A549 (cell line): ENCODE measurements at regions not wholly inside any gene's neighbourhood (a gene's known extent, or its start where the extent isn't known, plus 50 kb on each side); places are given as distances from the start of the nearest gene placed in this dataset.

Experiments
- ATAC-seq, 2 experiments: fragments of 200-7000 bp in 1 of 2; fragments of >200 bp in 1 of 2; cut with Nextera tagmentation in 1 of 2; cut with Tn5 transposase in 1 of 2; 3 replicates each; pipeline versions ENCODE4 v1.8.0 to v1.9.1; 2018 to 2020; ENCODE audit warnings: mild to moderate bottlenecking in 1 of 2, moderate library complexity in 1 of 2
- CTCF ChIA-PET: fragments of 300-600 bp; sonication (Branson Sonifier 250); formaldehyde crosslinking; extraction: SDS; loops from one replicate; lab custom pipeline; 2021; ENCODE audit warnings: antibody characterized with exemption, inconsistent platforms; lab: Yijun Ruan, JAX
- POLR2A ChIA-PET: fragments of 350-600 bp; formaldehyde crosslinking; extraction: SDS; loops from one replicate; lab custom pipeline; 2021; ENCODE audit warnings: antibody characterized with exemption, inconsistent platforms; lab: Yijun Ruan, JAX
- DNase-seq, 2 experiments: peaks; one replicate each; pipeline versions ENCODE4 v3.0.0 to v3.0.0-alpha.2; 2011 to 2016; ENCODE audit warnings: low read depth in 1 of 2, low spot score in 1 of 2
- FAIRE-seq: peaks from 2 replicates; lab custom pipeline; 2011; peaks lifted over from hg19 to GRCh38; lab: Jason Lieb, UNC
- H3K27ac ChIP-seq, 2 experiments: fragments of >200 bp; sonication (Bioruptor Twin); formaldehyde crosslinking; 3 replicates each; pipeline ENCODE4 v1.5.1; 2016 to 2017
- H3K4me1 ChIP-seq: fragments of >200 bp; sonication (Bioruptor Twin); formaldehyde crosslinking; 3 replicates; pipeline ENCODE4 v1.6.1; 2016
- H3K4me2 ChIP-seq: fragments of >200 bp; sonication (Bioruptor Twin); formaldehyde crosslinking; 3 replicates; pipeline ENCODE4 v1.6.1; 2016
- H3K4me3 ChIP-seq: fragments of >200 bp; sonication (Bioruptor Twin); formaldehyde crosslinking; 3 replicates; pipeline ENCODE4 v1.5.1; 2016
- H3K9me3 ChIP-seq: fragments of >200 bp; sonication (Bioruptor Twin); formaldehyde crosslinking; 3 replicates; pipeline ENCODE4 v1.6.1; 2016
- ATOH8 ChIP-seq: fragments of 250-450 bp; sonication (Bioruptor Pico); IDR thresholded peaks from 2 replicates; pipeline ENCODE4 v1.5.0; 2020; ENCODE audit warnings: low read depth, mild to moderate bottlenecking, moderate library complexity
- CBX2 ChIP-seq: fragments of 200-600 bp; sonication (generic); IDR thresholded peaks from 2 replicates; pipeline ENCODE4 v1.6.1; 2016; ENCODE audit warnings: low read depth, mild to moderate bottlenecking, borderline replicate concordance
- CEBPB ChIP-seq, 2 experiments: fragments of >200 bp in 1 of 2; sonication (Bioruptor Twin) in 1 of 2; formaldehyde crosslinking in 1 of 2; IDR thresholded peaks; 2 replicates each; pipeline ENCODE4 v1.6.1; 2012 to 2016
- CHD4 ChIP-seq: fragments of 200-600 bp; sonication (generic); IDR thresholded peaks from 2 replicates; pipeline ENCODE4 v1.6.1; 2016; ENCODE audit warnings: antibody characterized with exemption, mild to moderate bottlenecking, borderline replicate concordance
- CTCF ChIP-seq: fragments of >200 bp; sonication (Bioruptor Twin); formaldehyde crosslinking; IDR thresholded peaks from 3 replicates; pipeline ENCODE4 v1.5.1; 2016
- EHMT2 ChIP-seq: fragments of 200-600 bp; sonication (generic); IDR thresholded peaks from 2 replicates; pipeline ENCODE4 v1.6.1; 2016; ENCODE audit warnings: antibody characterized with exemption, low read depth, mild to moderate bottlenecking, moderate library complexity
- EP300 ChIP-seq, 2 experiments: fragments of >200 bp; sonication (Bioruptor Twin); formaldehyde crosslinking; IDR thresholded peaks; 2 replicates in 1 of 2; 3 replicates in 1 of 2; pipeline ENCODE4 v1.6.1; 2016 to 2017
- ESRRA ChIP-seq: fragments of 150-350 bp; IDR thresholded peaks from 2 replicates; pipeline ENCODE4 v1.6.1; 2014; ENCODE audit warnings: mild to moderate bottlenecking, low read length, borderline replicate concordance
- FOSL2 ChIP-seq, 2 experiments: fragments of 450-650 bp in 1 of 2; fragments of >200 bp in 1 of 2; sonication (Bioruptor Twin) in 1 of 2; formaldehyde crosslinking; IDR thresholded peaks; 2 replicates each; pipeline versions ENCODE4 v1.5.0 to v1.6.1; 2016 to 2020; ENCODE audit warnings: mild to moderate bottlenecking in 1 of 2, moderate library complexity in 1 of 2
- HES2 ChIP-seq: fragments of >200 bp; sonication (Bioruptor Twin); formaldehyde crosslinking; IDR thresholded peaks from 2 replicates; pipeline ENCODE4 v1.6.1; 2016
- HEYL ChIP-seq: fragments of 250-450 bp; sonication (Bioruptor Pico); IDR thresholded peaks from 2 replicates; pipeline ENCODE4 v1.8.0; 2021; ENCODE audit warnings: mild to moderate bottlenecking, moderate library complexity
- JUN ChIP-seq, 2 experiments: fragments of >200 bp; sonication (Bioruptor Twin); formaldehyde crosslinking; IDR thresholded peaks; 2 replicates in 1 of 2; 3 replicates in 1 of 2; pipeline ENCODE4 v1.6.1; 2016 to 2017
- KDM1A ChIP-seq: fragments of 200-600 bp; sonication (generic); IDR thresholded peaks from 2 replicates; pipeline ENCODE4 v1.6.1; 2016; ENCODE audit warnings: low read depth, mild to moderate bottlenecking
- NPAS2 ChIP-seq: fragments of 250-450 bp; sonication (Bioruptor Pico); IDR thresholded peaks from 2 replicates; pipeline ENCODE4 v1.8.0; 2022; ENCODE audit warnings: mild to moderate bottlenecking, moderate library complexity, borderline replicate concordance
- POLR2AphosphoS2 ChIP-seq: conservative IDR thresholded peaks from 2 replicates; pipeline ENCODE4 v1.6.1; 2012; ENCODE audit warnings: low read length, improper control_type of control experiment, inconsistent platforms
- RAD21 ChIP-seq, 2 experiments: fragments of >200 bp in 1 of 2; sonication (Bioruptor Twin) in 1 of 2; formaldehyde crosslinking in 1 of 2; IDR thresholded peaks in 1 of 2; conservative IDR thresholded peaks in 1 of 2; 2 replicates in 1 of 2; 3 replicates in 1 of 2; pipeline ENCODE4 v1.6.1; 2012 to 2018; ENCODE audit warnings: inconsistent platforms in 1 of 2
- RCOR1 ChIP-seq: fragments of 150-350 bp; IDR thresholded peaks from 2 replicates; pipeline ENCODE4 v1.6.1; 2014; ENCODE audit warnings: antibody characterized with exemption, low read length, low read depth
- ZC3H11A ChIP-seq: fragments of 450-650 bp; IDR thresholded peaks from 2 replicates; pipeline ENCODE4 v1.6.1; 2014; ENCODE audit warnings: antibody characterized with exemption, mild to moderate bottlenecking
- ZFP36 ChIP-seq: fragments of 450-650 bp; IDR thresholded peaks from 2 replicates; pipeline ENCODE4 v1.6.1; 2014; ENCODE audit warnings: borderline replicate concordance; ENCODE audit not compliant: partially characterized antibody
- ZNF302 ChIP-seq: fragments of 250-450 bp; sonication (Bioruptor Pico); IDR thresholded peaks from 2 replicates; pipeline ENCODE4 v1.9.0; 2021; ENCODE audit warnings: inconsistent platforms, mild to moderate bottlenecking, moderate library complexity
- ZSCAN20 ChIP-seq: fragments of 250-450 bp; sonication (Bioruptor Pico); IDR thresholded peaks from 2 replicates; pipeline ENCODE4 v1.8.0; 2022; ENCODE audit warnings: mild to moderate bottlenecking, moderate library complexity
- WGBS: methylation state at CpG from one replicate; pipeline ENCODE4 v1.1.6; 2017; ENCODE audit errors: missing lambda C conversion rate; 5-methylcytosine and 5-hydroxymethylcytosine counted together

- TF ChIP-seq ZSCAN20 (CRISPR knock-in tag) (no peak), HEYL (CRISPR knock-in tag) (no peak), JUN (IDR thresholded peaks at IDR 0.05) (no peak), RCOR1 (no peak), HES2 (no peak), CEBPB (IDR thresholded peaks at IDR 0.05) (no peak), ESRRA (no peak), EP300 (IDR thresholded peaks at IDR 0.05) (no peak), NPAS2 (CRISPR knock-in tag) (no peak), CTCF (no peak), ZC3H11A (no peak)
- H3K4me2 ChIP-seq: no peak overlapping the region
- no peak for DNase-seq
- H3K9me3 ChIP-seq: no peaks in the 10 kb centered on the region
- CTCF ChIA-PET: no interaction called here
- POLR2A ChIA-PET: no interaction called here
- 43% methylated on average over 5 of the region's 5 CpGs for WGBS
- no peak for ATAC-seq
- 0 out of 3 replicates have a peak, but pooled peaks cover 3% of the 10 kb centered on the region for H3K4me1 ChIP-seq
- H3K27ac ChIP-seq: no peak overlapping the region
- H3K4me3 ChIP-seq: no peak overlapping the region
- no peak for FAIRE-seq
Observed at GRCh38 chr11:90809581-90809980, 586.7 kb upstream of the CHORDC1 start.

- no peaks in the 10 kb centered on the region for H3K9me3 ChIP-seq
- H3K27ac ChIP-seq: no peak overlapping the region
- DNase-seq (no peak), FAIRE-seq (no peak), ATAC-seq (no peak)
- TF ChIP-seq CBX2 (no peak), FOSL2 (IDR thresholded peaks at IDR 0.05) (no peak), FOSL2 (CRISPR knock-in tag; IDR thresholded peaks at IDR 0.05) (peak; percentile 57)
- ChIA-PET POLR2A (no interaction called here), CTCF (no interaction called here)
- H3K4me1 ChIP-seq: 0 out of 3 replicates have a peak, but pooled peaks cover 3% of the 10 kb centered on the region
- H3K4me2 ChIP-seq: peak overlapping the region; percentile 9; the same call in 1 of the 3 replicates
- no peak overlapping the region for H3K4me3 ChIP-seq
- whole genome bisulfite sequencing: 56% methylated on average over 3 of the region's 3 CpGs
Observed at GRCh38 chr11:90805172-90805571, 582.3 kb upstream of the CHORDC1 start.

- Histone ChIP-seq H3K4me2 (no peak overlapping the region), H3K4me3 (no peak overlapping the region), H3K27ac (no peak overlapping the region), H3K4me1 (0 out of 3 replicates have a peak, but pooled peaks cover 3% of the 10 kb centered on the region)
- DNase-seq (no peak), FAIRE-seq (no peak)
- TF ChIP-seq KDM1A: no peak
- no peak for TF ChIP-seq RCOR1
- no peak for TF ChIP-seq ATOH8 (CRISPR knock-in tag)
- TF ChIP-seq RAD21 (conservative IDR thresholded peaks at IDR 0.05 in 1 of 2, IDR thresholded peaks at IDR 0.05 in 1 of 2): no peak
- TF ChIP-seq POLR2AphosphoS2: no peak
- no peak for TF ChIP-seq ZSCAN20 (CRISPR knock-in tag)
- TF ChIP-seq EHMT2: no peak
- TF ChIP-seq CBX2: no peak
- no peak for TF ChIP-seq ZFP36
- no peak for TF ChIP-seq CHD4
- TF ChIP-seq ZNF302 (CRISPR knock-in tag): no peak
- TF ChIP-seq, all 56 proteins: peak for 0
- H3K9me3 ChIP-seq: no peaks in the 10 kb centered on the region
- no peak for ATAC-seq
- ChIA-PET POLR2A (no interaction called here), CTCF (no interaction called here)
- WGBS: 78% methylated on average over 7 of the region's 7 CpGs
Observed at GRCh38 chr11:90803831-90804230, 581.0 kb upstream of the CHORDC1 start.
